ENCODE measurements at regions not wholly inside any gene's neighbourhood (a gene's known extent, or its start where the extent isn't known, plus 50 kb on each side); places are given as distances from the start of the nearest gene placed in this dataset.
"Not testable (repeated sequence)": the region's sequence is repeated elsewhere in the genome, so short reads cannot be mapped to it uniquely, and the experiment has no call there.

- H3K27me3 ChIP-seq; ATAC-seq; H3K36me3 ChIP-seq (replicated peaks in 1 of 2; ENCODE audit: insufficient read depth in 1 of 2, low read depth in 2 of 2); H3K4me1 ChIP-seq; H3K9me3 ChIP-seq; H3K27ac ChIP-seq; H3K4me3 ChIP-seq; intact Hi-C loops (cut with DNase I): not testable (repeated sequence)
- no CpG with 5 or more reads among the region's 16 CpGs for WGBS, 2 donors
- peak in 1 of 7 experiments; percentile 20 for TF ChIP-seq CTCF (IDR thresholded peaks at IDR 0.05)
- peak in 2 of 4 donors; percentile 6 to 33 for DNase-seq
These were observed 1214.9 kb downstream of the TMEM121 start for GRCh38 chr14:106741086-106741827.

DNA sequence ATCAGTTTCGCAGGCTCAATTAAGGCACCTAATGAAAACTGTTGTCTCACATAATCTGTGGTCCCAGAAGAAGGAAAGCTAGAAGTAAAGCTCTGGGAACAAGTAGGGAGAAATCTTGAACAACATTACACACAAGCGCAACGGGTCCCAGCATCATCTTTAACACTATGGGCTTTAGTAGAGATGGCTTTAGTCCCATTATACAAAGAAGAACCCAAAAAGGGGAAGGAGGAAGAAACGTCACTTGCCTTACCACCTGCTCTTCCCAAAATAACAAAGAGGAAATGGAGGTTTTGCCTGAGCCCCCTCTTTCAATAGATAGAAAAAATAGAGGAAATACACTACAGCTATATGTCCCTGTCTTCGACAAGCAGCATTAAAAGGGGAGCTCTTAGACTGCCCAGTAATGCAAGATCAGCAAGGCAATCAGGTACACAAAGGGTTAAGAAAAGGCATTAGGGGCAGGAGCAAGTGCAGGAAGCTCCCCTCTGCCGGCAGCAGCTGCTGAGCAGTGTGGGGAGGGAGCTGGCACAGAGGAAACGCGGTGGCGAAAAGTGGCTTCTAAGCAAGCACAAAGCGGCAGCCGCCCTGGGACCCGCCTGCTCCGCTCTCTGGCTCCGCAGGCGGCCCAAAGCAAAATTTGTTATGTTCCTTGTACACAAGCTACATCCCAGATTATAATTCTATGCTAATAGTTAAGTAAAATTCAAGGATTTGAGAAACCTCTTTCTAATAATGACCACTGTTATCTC lies 1218.8 kb downstream of the TMEM121 start:
- ATAC-seq; H3K27ac ChIP-seq; intact Hi-C loops (cut with DNase I); H3K27me3 ChIP-seq; H3K4me3 ChIP-seq; H3K36me3 ChIP-seq (replicated peaks in 1 of 2; ENCODE audit: insufficient read depth in 1 of 2, low read depth in 2 of 2); H3K9me3 ChIP-seq; H3K4me1 ChIP-seq; DNase-seq: not testable (repeated sequence)
- WGBS, 2 donors: 62% methylated on average over 7 of the region's 15 CpGs; no CpG with 5 or more reads in 1 of the 2 donors

GRCh38 chr14:106750089-106750488 lies 1223.7 kb downstream of the TMEM121 start:
- ATAC-seq; intact Hi-C loops (cut with DNase I); H3K4me1 ChIP-seq; DNase-seq; H3K27me3 ChIP-seq; H3K36me3 ChIP-seq (replicated peaks in 1 of 2; ENCODE audit: insufficient read depth in 1 of 2, low read depth in 2 of 2); H3K9me3 ChIP-seq; H3K4me3 ChIP-seq; H3K27ac ChIP-seq: not testable (repeated sequence)
- WGBS, 2 donors: no CpG with 5 or more reads among the region's 3 CpGs

DNA sequence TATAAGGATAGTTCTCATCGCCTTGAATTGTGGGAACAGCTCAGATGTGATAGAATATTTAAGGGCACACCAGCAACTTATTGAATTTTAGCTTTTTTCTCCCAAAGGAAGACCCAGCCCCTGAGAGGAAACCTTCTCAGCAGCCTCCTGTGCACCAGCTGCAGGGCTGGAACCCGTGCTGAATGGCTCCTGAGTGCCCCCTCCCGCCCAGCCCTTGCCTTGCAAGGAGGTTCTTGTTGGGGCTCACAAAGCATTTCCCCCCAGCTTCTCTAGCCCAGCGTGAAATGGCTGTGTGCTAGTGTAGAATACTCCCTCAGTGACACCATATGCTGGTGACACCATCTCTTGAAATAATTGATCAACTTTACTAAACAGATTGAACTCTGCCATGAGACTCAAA lies 1227.4 kb downstream of the TMEM121 start:
- H3K36me3 ChIP-seq (replicated peaks in 1 of 2; ENCODE audit: insufficient read depth in 1 of 2, low read depth in 2 of 2); ATAC-seq; DNase-seq; H3K27ac ChIP-seq; H3K4me3 ChIP-seq; intact Hi-C loops (cut with DNase I); H3K9me3 ChIP-seq; H3K4me1 ChIP-seq; H3K27me3 ChIP-seq: not testable (repeated sequence)
- WGBS, 2 donors: 0% methylated on average over 1 of the region's 4 CpGs; no CpG with 5 or more reads in 1 of the 2 donors

DNA sequence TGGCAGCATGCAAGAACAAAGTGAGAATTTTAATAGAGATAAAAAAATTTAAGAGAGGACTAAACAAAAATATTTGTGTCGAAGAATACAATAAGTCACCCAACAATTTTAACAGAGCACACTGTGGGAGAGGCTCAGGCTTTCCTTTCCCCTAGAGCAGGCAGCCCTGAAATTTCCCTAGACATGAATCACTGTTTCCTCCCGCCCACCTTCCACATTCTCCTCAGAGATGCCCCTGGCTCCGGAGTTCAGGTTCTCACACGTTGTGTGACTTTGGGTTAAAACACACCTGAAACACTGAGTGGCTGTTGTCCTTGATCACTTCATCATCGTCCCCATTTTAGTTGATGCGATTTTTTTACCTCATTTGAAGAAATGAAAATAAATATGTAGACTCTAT lies 1231.1 kb downstream of the TMEM121 start:
- H3K9me3 ChIP-seq; H3K27me3 ChIP-seq; DNase-seq; H3K4me3 ChIP-seq; H3K4me1 ChIP-seq; H3K27ac ChIP-seq; H3K36me3 ChIP-seq (replicated peaks in 1 of 2; ENCODE audit: insufficient read depth in 1 of 2, low read depth in 2 of 2); intact Hi-C loops (cut with DNase I); ATAC-seq: not testable (repeated sequence)
- WGBS, 2 donors: 8 to 33% methylated on average over 5 to 6 of the region's 6 CpGs

GRCh38 chr14:106761886-106762816 lies 1235.8 kb downstream of the TMEM121 start:
- H3K36me3 ChIP-seq (replicated peaks in 1 of 2; ENCODE audit: insufficient read depth in 1 of 2, low read depth in 2 of 2); DNase-seq; H3K9me3 ChIP-seq; H3K27me3 ChIP-seq; H3K4me3 ChIP-seq; H3K27ac ChIP-seq; ATAC-seq; intact Hi-C loops (cut with DNase I); H3K4me1 ChIP-seq: not testable (repeated sequence)
- 40 to 55% methylated on average over 2 to 6 of the region's 15 CpGs for WGBS, 2 donors

- H3K36me3 ChIP-seq (replicated peaks in 1 of 2; ENCODE audit: insufficient read depth in 1 of 2, low read depth in 2 of 2); H3K9me3 ChIP-seq; ATAC-seq; H3K27me3 ChIP-seq; DNase-seq; H3K4me1 ChIP-seq; H3K4me3 ChIP-seq; intact Hi-C loops (cut with DNase I); H3K27ac ChIP-seq: not testable (repeated sequence)
- 8 to 20% methylated on average over 9 to 11 of the region's 11 CpGs for WGBS, 2 donors
- TF ChIP-seq CTCF (IDR thresholded peaks at IDR 0.05): peak in 5 of 7 experiments; percentile 35 to 61 (median 37)
These were observed 1238.6 kb downstream of the TMEM121 start for GRCh38 chr14:106764968-106765369.

Measured in body of pancreas (tissue), 4 donors.